Osteoblast (primary cell): ENCODE measurements at regions not wholly inside any gene's neighbourhood (a gene's known extent, or its start where the extent isn't known, plus 50 kb on each side); places are given as distances from the start of the nearest gene placed in this dataset.
A peak's percentile ranks its signal among the peaks of the same experiment; 100 is the strongest.

Source experiments
- DNase-seq: peaks from one replicate; pipeline ENCODE4 v3.0.0; 2011; ENCODE audit warnings: low spot score, mixed read lengths; ENCODE audit not compliant: insufficient read length; ENCODE audit errors: missing footprints
- H2AFZ ChIP-seq: 2 replicates; pipeline ENCODE4 v1.6.0; 2011; ENCODE audit warnings: mild to moderate bottlenecking, low read length
- H3K27ac ChIP-seq: 2 replicates; pipeline ENCODE4 v1.5.1; 2011; ENCODE audit warnings: mild to moderate bottlenecking, low read depth, low read length, moderate library complexity
- H3K27me3 ChIP-seq: 2 replicates; pipeline ENCODE4 v1.6.0; 2012; ENCODE audit warnings: mild to moderate bottlenecking, control low read depth, inconsistent platforms, low read length, moderate library complexity; ENCODE audit not compliant: insufficient read depth
- H3K36me3 ChIP-seq: 2 replicates; pipeline ENCODE4 v1.5.1; 2011; ENCODE audit warnings: mild to moderate bottlenecking, low read length, control low read depth, moderate library complexity; ENCODE audit not compliant: insufficient read depth
- H3K4me1 ChIP-seq: 2 replicates; pipeline ENCODE4 v1.5.1; 2011; ENCODE audit warnings: mild to moderate bottlenecking, low read length, control low read depth, moderate library complexity; ENCODE audit not compliant: insufficient read depth
- H3K4me2 ChIP-seq: 2 replicates; pipeline ENCODE4 v1.6.0; 2011; ENCODE audit warnings: mild to moderate bottlenecking, low read length; ENCODE audit not compliant: insufficient read depth
- H3K4me3 ChIP-seq: fragments of 200-600 bp; sonication (generic); 3 replicates; pipeline ENCODE4 v1.5.1; 2012; ENCODE audit warnings: mild to moderate bottlenecking, low read length, inconsistent platforms; ENCODE audit not compliant: insufficient read depth
- H3K79me2 ChIP-seq: 2 replicates; pipeline ENCODE4 v1.6.0; 2012; ENCODE audit warnings: mild to moderate bottlenecking, low read length, control low read depth, inconsistent platforms; ENCODE audit not compliant: insufficient read depth
- H3K9me3 ChIP-seq: 2 replicates; pipeline ENCODE4 v1.5.1; 2011; ENCODE audit warnings: low read depth, low read length, control low read depth
- H4K20me1 ChIP-seq: 2 replicates; pipeline ENCODE4 v1.6.0; 2012; ENCODE audit warnings: mild to moderate bottlenecking, low read length, control low read depth; ENCODE audit not compliant: insufficient read depth
- TF ChIP-seq, protein P1 (sequence below): IDR thresholded peaks from 2 replicates; pipeline ENCODE4 v1.5.1; 2011; ENCODE audit warnings: mild to moderate bottlenecking, low read depth, low read length, moderate library complexity; ENCODE audit errors: extremely low read depth

DNA sequence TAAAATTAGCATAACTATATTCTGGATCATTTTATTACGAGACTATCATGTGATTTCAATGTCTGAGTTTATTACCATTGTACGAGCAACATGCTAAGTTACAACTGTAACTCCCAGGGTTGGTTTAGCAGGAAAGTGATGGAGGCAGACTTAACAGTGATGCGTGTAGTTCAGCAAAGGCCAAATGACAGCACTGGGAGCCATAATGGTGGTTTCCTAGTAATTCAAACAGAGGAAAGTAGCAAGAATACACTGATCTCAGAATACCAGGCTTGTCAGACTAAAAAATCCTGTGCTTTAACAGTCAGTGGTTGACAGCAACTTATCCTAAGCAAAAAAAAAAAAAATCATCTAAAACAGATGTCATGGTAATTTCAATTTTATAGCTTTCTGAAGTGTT is 229.6 kb downstream of the KLF12 start:
- no peaks in the 10 kb centered on the region for H3K9me3 ChIP-seq
- H2AFZ ChIP-seq, result no peak overlapping the region
- peaks cover 11% of the 10 kb centered on the region for H4K20me1 ChIP-seq
- TF ChIP-seq, protein P1, sequence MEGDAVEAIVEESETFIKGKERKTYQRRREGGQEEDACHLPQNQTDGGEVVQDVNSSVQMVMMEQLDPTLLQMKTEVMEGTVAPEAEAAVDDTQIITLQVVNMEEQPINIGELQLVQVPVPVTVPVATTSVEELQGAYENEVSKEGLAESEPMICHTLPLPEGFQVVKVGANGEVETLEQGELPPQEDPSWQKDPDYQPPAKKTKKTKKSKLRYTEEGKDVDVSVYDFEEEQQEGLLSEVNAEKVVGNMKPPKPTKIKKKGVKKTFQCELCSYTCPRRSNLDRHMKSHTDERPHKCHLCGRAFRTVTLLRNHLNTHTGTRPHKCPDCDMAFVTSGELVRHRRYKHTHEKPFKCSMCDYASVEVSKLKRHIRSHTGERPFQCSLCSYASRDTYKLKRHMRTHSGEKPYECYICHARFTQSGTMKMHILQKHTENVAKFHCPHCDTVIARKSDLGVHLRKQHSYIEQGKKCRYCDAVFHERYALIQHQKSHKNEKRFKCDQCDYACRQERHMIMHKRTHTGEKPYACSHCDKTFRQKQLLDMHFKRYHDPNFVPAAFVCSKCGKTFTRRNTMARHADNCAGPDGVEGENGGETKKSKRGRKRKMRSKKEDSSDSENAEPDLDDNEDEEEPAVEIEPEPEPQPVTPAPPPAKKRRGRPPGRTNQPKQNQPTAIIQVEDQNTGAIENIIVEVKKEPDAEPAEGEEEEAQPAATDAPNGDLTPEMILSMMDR, result no peak
- peaks cover 91% of the 10 kb centered on the region for H3K79me2 ChIP-seq
- peak; percentile 14 for DNase-seq
- no peaks in the 10 kb centered on the region for H3K27me3 ChIP-seq
- peaks cover 9% of the 10 kb centered on the region for H3K4me1 ChIP-seq
- H3K4me2 ChIP-seq, result no peak overlapping the region
- no peak overlapping the region for H3K27ac ChIP-seq
- H3K4me3 ChIP-seq, result no peak overlapping the region
- peaks cover 2% of the 10 kb centered on the region for H3K36me3 ChIP-seq

DNA sequence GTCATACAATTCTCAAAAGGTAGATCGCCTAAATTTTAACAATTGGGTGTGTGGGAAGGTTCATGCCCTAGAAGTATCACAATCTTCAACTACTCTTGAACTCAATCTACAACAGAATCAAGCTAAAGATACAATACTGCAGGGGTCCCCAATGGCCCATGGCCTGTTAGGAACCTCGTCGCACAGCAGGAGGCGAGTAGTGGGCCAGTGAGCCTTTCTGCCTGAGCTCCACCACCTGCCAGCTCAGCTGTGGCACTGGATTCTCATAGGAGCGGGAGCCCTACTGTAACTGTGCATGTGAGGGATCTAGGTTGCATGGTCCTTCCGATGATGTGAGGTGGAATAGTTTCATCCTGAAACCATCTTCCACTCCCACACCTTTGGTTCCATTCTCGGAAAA is 230.6 kb downstream of the KLF12 start:
- Histone ChIP-seq H3K79me2 (peaks cover 91% of the 10 kb centered on the region), H2AFZ (no peak overlapping the region)

DNA sequence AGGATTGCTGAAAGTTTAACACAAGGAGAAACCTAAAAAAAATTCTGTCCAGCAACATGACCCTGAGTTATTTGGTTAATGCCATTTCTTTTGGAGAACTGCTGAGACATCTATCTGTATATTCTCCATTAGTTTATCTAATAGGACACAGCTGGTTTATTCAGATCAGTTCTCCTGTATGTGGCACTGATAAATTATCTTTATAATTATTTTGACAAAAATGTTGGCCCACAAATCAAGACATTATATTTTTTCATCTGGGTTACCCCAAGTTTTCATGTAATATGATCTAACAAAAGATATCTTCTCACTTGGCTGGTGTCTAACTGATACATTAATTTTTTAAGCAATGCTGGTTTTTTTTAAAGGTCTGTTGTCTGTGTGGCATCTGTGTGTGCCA is 231.4 kb downstream of the KLF12 start:
- Histone ChIP-seq H3K4me1 (peaks cover 9% of the 10 kb centered on the region), H3K4me3 (no peak overlapping the region), H3K36me3 (peaks cover 4% of the 10 kb centered on the region), H3K79me2 (peaks cover 92% of the 10 kb centered on the region), H4K20me1 (peaks cover 17% of the 10 kb centered on the region), H3K27me3 (no peaks in the 10 kb centered on the region), H3K27ac (no peak overlapping the region), H2AFZ (no peak overlapping the region), H3K9me3 (no peaks in the 10 kb centered on the region), H3K4me2 (no peak overlapping the region)
- TF ChIP-seq, protein P1, result no peak
- DNase-seq, result no peak

More for the DNA sequence above, 230.6 kb downstream of the KLF12 start:
- TF ChIP-seq, protein P1, result no peak
- Histone ChIP-seq H3K27me3 (no peaks in the 10 kb centered on the region), H3K4me1 (peaks cover 9% of the 10 kb centered on the region), H3K4me3 (no peak overlapping the region), H3K4me2 (no peak overlapping the region), H3K36me3 (peaks cover 4% of the 10 kb centered on the region), H4K20me1 (peaks cover 17% of the 10 kb centered on the region), H3K9me3 (no peaks in the 10 kb centered on the region), H3K27ac (no peak overlapping the region)
- DNase-seq, result no peak

DNA sequence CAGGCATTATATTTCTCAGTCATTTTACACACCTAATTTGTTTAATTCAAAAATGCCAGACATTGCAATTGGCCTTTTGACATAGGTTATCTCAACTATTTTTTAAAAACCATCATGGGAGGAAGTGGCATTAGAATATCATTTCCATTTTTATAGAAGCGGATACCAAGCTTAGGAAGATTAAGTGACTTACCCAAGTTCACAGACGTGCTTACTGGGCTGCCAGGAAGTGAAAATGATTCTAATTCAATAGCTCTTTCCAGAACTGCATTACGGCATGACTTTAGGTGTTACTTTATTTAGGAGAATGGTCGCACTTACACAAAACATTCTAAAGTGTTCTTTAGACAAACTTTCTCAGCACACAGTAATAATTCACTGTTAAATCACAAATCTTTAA is 231.9 kb downstream of the KLF12 start:
- Histone ChIP-seq H3K4me3 (no peak overlapping the region), H3K27me3 (no peaks in the 10 kb centered on the region), H4K20me1 (peaks cover 14% of the 10 kb centered on the region), H3K9me3 (no peaks in the 10 kb centered on the region), H3K27ac (no peak overlapping the region), H2AFZ (no peak overlapping the region), H3K36me3 (peaks cover 4% of the 10 kb centered on the region), H3K4me2 (no peak overlapping the region), H3K4me1 (peaks cover 9% of the 10 kb centered on the region), H3K79me2 (peaks cover 92% of the 10 kb centered on the region)
- TF ChIP-seq, protein P1, result no peak
- no peak for DNase-seq
